Ascending aorta (tissue), 2 donors: ENCODE measurements at regions not wholly inside any gene's neighbourhood (a gene's known extent, or its start where the extent isn't known, plus 50 kb on each side); places are given as distances from the start of the nearest gene placed in this dataset.

Source experiments
- DNase-seq, 2 donors: peaks; one replicate each; pipeline ENCODE4 v3.0.0-alpha.2; 2019; ENCODE audit warnings: low spot score in 2 of 2
- H3K27ac ChIP-seq, 2 donors: fragments of 200-600 bp; sonication (generic); one replicate each; pipeline ENCODE4 v1.5.1; 2016 to 2017; ENCODE audit warnings: mild to moderate bottlenecking in 1 of 2
- H3K27me3 ChIP-seq: fragments of 200-600 bp; sonication (generic); one replicate; pipeline ENCODE4 v1.5.1; 2017
- H3K36me3 ChIP-seq, 2 donors: fragments of 200-600 bp; sonication (generic); one replicate each; pipeline ENCODE4 v1.5.1; 2016
- H3K4me1 ChIP-seq, 2 donors: fragments of 200-600 bp; sonication (generic); one replicate each; pipeline ENCODE4 v1.5.1; 2016 to 2017; ENCODE audit warnings: mild to moderate bottlenecking in 1 of 2
- H3K4me3 ChIP-seq, 2 donors: fragments of 200-600 bp; sonication (generic); one replicate each; pipeline ENCODE4 v1.5.1; 2016 to 2017; ENCODE audit warnings: mild to moderate bottlenecking in 1 of 2
- H3K9me3 ChIP-seq, 2 donors: fragments of 200-600 bp; sonication (generic); one replicate each; pipeline ENCODE4 v1.5.1; 2016
- CTCF ChIP-seq, 3 experiments: fragments of 200-600 bp in 2 of 3; fragments of 450-650 bp in 1 of 3; sonication (generic) in 2 of 3; IDR thresholded peaks; one replicate each; pipeline ENCODE4 v1.5.1; 2016 to 2019; ENCODE audit warnings: antibody characterized with exemption in 3 of 3, mild to moderate bottlenecking in 1 of 3, moderate library complexity in 1 of 3
- intact Hi-C: fragments of 100-400 bp; cut with DNase I; formaldehyde crosslinking; loops from one replicate; pipeline ENCODE4 v1.15.1; 2023

DNA sequence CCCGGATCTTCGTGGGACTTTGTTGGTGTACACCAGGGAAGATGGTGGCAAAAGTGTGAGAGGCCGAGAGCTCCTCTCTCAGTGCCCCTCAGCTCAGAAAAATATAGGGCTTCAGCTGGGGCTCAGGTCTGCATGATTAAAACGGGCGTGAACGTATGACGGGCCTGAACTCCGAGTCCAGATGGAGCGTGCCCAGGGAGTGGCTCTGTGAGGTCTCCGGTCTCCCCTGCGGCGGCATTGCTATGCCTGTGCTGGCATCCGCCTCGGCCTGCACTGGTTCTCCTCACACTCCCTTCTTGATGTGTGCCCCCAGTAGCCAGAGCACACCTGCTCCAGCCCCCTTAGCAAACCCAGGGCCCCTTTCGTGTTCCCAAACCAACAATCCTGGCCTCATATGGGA lies 82.0 kb downstream of the TEX29 start:
- no peaks in the 10 kb centered on the region for H3K36me3 ChIP-seq
- DNase-seq: no peak
- H3K4me3 ChIP-seq: no peak overlapping the region
- H3K9me3 ChIP-seq: no peaks in the 10 kb centered on the region
- intact Hi-C loops: no loop called here
- TF ChIP-seq CTCF (IDR thresholded peaks at IDR 0.05): no peak
- H3K4me1 ChIP-seq: no peaks in the 10 kb centered on the region
- no peak overlapping the region for H3K27ac ChIP-seq
- no peaks in the 10 kb centered on the region for H3K27me3 ChIP-seq

- DNase-seq: no peak
- Histone ChIP-seq H3K27me3 (no peaks in the 10 kb centered on the region), H3K4me3 (no peak overlapping the region), H3K36me3 (no peaks in the 10 kb centered on the region), H3K4me1 (no peaks in the 10 kb centered on the region), H3K27ac (no peak overlapping the region), H3K9me3 (no peaks in the 10 kb centered on the region)
- intact Hi-C loops: no loop called here
- no peak for TF ChIP-seq CTCF (IDR thresholded peaks at IDR 0.05)
Measured at GRCh38 chr13:111403266-111403665, 82.8 kb downstream of the TEX29 start.

GRCh38 chr13:111404746-111405145 lies 84.3 kb downstream of the TEX29 start:
- intact Hi-C loops: no loop called here
- no peaks in the 10 kb centered on the region for H3K9me3 ChIP-seq
- H3K36me3 ChIP-seq: no peaks in the 10 kb centered on the region
- TF ChIP-seq CTCF (IDR thresholded peaks at IDR 0.05): no peak
- no peaks in the 10 kb centered on the region for H3K27me3 ChIP-seq
- H3K4me3 ChIP-seq: no peak overlapping the region
- DNase-seq: no peak
- H3K27ac ChIP-seq: no peak overlapping the region
- H3K4me1 ChIP-seq: no peaks in the 10 kb centered on the region

DNA sequence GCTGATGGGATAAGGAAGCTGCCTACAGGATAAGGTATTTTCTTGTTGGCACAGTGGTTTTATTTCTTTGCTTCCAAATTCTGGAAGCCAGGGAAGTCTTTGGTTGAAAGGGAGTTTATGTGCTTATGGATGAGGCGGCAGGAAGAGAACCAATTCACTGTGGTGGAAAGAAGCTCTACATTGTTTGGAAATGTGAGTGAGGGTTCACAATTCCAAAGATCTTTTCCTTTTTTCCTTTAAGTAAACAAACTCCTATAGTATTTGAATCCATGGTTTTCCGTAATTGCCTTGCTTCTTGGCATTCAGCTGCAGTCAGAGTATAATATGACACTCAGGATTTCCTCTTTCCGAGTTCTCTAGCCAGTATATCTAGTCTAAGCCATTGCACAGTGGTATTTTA lies 86.2 kb downstream of the TEX29 start:
- Histone ChIP-seq H3K36me3 (no peaks in the 10 kb centered on the region), H3K4me3 (no peak overlapping the region), H3K27me3 (no peaks in the 10 kb centered on the region), H3K9me3 (no peaks in the 10 kb centered on the region), H3K27ac (no peak overlapping the region), H3K4me1 (no peaks in the 10 kb centered on the region)
- no peak for TF ChIP-seq CTCF (IDR thresholded peaks at IDR 0.05)
- DNase-seq: no peak
- intact Hi-C loops: no loop called here

DNA sequence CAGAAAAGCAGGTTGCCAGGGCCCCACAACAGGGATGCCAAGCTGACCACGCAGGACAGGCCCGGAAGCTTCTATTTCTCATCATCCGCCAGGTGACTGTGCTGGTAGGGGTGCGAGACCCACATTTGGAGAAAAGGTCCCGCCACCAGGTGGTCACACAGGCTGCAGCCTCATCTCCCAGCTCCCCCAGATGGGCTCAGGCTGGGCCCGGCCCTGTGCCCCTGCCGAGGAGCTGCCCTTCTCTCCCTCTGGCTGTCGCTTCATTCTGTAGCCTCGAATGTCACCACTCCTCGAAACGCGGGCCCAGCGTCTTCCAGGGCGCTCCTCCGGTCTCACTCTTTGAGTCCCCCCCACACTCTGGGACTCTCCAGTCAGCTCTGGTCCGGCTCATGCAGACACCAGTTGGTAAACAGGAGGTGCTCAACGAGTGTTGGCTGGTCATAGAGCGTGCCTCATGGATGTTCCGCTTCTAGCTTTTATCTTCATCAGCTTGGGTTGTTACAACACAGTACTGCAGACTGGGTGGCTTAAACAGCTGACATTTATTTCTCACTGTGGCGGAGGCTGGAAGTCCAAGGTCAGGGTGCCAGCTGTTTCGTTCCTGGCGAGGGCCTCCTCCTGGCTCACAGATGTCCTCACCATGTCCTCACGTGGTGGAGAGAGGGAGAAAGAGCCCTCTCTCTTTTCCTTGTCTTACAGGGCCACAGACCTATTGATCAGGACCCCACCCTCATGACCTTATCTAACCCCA lies 87.1 kb downstream of the TEX29 start:
- intact Hi-C loops: no loop called here
- Histone ChIP-seq H3K4me1 (no peaks in the 10 kb centered on the region), H3K27me3 (no peaks in the 10 kb centered on the region), H3K36me3 (no peaks in the 10 kb centered on the region), H3K9me3 (no peaks in the 10 kb centered on the region), H3K4me3 (no peak overlapping the region), H3K27ac (no peak overlapping the region)
- TF ChIP-seq CTCF (IDR thresholded peaks at IDR 0.05): no peak
- no peak for DNase-seq

GRCh38 chr13:111409413-111409812 lies 89.0 kb downstream of the TEX29 start:
- no peaks in the 10 kb centered on the region for H3K4me1 ChIP-seq
- H3K27ac ChIP-seq: no peak overlapping the region
- no peaks in the 10 kb centered on the region for H3K9me3 ChIP-seq
- DNase-seq: no peak
- no peak for TF ChIP-seq CTCF (IDR thresholded peaks at IDR 0.05)
- no peaks in the 10 kb centered on the region for H3K36me3 ChIP-seq
- H3K4me3 ChIP-seq: no peak overlapping the region
- no peaks in the 10 kb centered on the region for H3K27me3 ChIP-seq
- intact Hi-C loops: no loop called here
